NCI-H748 (cell line): ENCODE measurements at regions not wholly inside any gene's neighbourhood (a gene's known extent, or its start where the extent isn't known, plus 50 kb on each side); places are given as distances from the start of the nearest gene placed in this dataset.
A peak's percentile ranks its signal among the peaks of the same experiment; 100 is the strongest.
"Not testable (repeated sequence)": the region's sequence is repeated elsewhere in the genome, so short reads cannot be mapped to it uniquely, and the experiment has no call there.

Experiments
- DNase-seq: peaks from one replicate; lab custom pipeline; 2025; ENCODE audit not compliant: unreplicated experiment; lab: John Stamatoyannopoulos, UW

GRCh38 chr10:57362811-57363210 lies 904.9 kb downstream of the IPMK start:
- DNase-seq, result peak; percentile 83

- DNase-seq, result no peak
These were observed 914.2 kb downstream of the IPMK start for GRCh38 chr10:57353403-57354003.

GRCh38 chr10:57351076-57351475 lies 916.6 kb downstream of the IPMK start:
- DNase-seq, result no peak

- DNase-seq, result no peak
These were observed 926.4 kb downstream of the IPMK start for GRCh38 chr10:57341294-57341693.

- DNase-seq, result peak; percentile 45
These were observed 928.7 kb downstream of the IPMK start for GRCh38 chr10:57338823-57339558.

DNA sequence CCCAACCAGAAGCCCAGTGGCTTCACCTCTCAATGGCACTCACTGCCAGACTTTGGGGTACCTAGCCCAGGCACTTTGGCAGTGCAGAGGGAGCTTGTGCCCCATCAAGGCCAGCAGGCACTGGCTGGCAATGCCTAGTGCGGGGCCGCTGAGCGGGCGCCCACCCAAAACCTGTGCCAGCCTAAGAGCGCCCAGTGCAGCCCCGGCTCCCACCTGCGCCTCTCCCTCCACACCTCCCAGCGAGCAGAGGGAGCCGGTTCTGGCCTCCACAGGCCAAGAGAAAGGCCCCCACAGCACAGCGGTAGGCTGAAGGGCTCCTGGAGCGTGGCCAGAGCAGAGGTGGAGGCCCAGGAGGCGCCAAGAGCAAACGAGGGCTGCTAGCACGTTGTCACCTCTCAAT lies 930.8 kb downstream of the IPMK start:
- no peak for DNase-seq

GRCh38 chr10:57336341-57336740 lies 931.4 kb downstream of the IPMK start:
- no peak for DNase-seq

GRCh38 chr10:57334523-57334922 lies 933.2 kb downstream of the IPMK start:
- no peak for DNase-seq

- DNase-seq, result no peak
These were observed 933.8 kb downstream of the IPMK start for GRCh38 chr10:57333880-57334279.

DNA sequence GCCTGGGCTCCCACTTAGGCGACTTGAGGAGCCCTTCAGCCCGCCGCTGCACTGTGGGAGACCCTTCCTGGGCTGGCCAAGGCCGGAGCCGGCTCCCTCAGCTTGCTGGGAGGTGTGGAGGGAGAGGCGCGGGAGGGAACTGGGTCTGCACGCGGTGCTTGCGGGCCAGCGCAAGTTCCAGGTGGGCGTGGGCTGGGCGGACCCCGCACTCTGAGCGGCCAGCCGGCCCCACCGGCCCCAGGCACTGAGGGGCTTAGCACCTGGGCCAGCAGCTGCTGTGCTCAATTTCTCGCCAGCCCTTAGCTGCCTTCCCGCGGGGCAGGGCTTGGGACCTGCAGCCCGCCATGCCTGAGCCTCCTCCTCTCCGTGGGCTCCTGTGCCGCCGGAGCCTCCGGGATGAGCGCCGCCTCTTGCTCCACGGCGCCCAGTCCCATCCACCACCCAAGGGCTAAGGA lies 946.3 kb downstream of the IPMK start:
- not testable (repeated sequence) for DNase-seq

- no peak for DNase-seq
These were observed 947.3 kb downstream of the IPMK start for GRCh38 chr10:57320416-57320815.

DNA sequence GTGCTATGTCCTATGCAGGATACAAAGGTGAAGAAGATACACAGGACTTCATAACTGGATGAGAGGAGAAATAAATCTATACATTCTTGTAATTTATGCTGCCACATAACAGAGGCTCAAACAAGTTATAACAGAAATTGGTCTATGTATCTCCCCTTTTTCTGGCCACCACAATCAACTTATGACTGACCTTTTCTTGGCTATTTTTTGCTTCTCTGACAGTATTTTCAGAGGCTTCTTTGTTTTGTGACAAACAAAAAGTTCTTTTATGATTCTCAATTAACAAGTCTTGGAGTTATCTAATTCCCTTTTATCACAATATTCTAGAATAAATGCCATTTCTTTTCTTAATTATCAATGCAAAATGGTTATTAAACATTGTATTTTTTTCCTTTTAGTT lies 953.0 kb upstream of the ZWINT start:
- no peak for DNase-seq

DNA sequence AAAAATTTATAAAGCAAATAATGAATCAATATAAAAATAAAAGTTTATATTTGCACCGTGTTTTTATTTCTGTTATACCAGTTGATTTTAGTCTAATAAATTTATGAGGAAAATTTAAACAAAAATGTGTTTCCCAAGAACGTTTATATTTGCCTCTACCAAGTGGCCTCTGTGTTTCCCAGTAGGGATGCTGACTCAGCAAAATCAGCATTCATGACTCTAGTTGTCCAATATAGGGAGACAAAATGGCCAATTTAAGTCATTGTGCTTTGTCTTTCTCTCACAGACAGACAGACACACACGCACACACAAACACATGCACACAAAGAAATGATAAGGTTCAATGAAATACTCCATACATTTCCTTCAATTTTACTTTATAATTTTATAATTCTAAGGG lies 942.5 kb upstream of the ZWINT start:
- DNase-seq, result peak; percentile 0

- DNase-seq, result no peak
These were observed 939.7 kb upstream of the ZWINT start for GRCh38 chr10:57300718-57301117.

DNA sequence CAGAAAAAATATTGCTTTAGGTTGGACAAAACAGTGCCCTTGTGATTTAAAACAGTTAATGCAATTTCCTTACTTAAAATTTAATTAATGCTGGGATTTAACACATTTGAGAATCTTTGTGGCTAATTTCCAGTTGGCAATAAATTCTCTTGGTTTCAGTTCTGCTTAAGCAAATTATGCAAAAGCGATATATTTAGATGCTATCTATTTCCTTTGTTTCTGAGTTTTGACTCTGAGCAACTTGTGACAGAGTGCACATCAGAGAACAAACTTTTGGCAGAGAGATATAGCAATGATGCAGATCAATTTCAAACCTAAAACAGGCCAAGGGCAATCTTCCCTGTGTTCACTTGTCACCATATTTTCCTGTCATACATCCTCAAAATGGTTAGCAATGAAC lies 933.6 kb upstream of the ZWINT start:
- no peak for DNase-seq

DNA sequence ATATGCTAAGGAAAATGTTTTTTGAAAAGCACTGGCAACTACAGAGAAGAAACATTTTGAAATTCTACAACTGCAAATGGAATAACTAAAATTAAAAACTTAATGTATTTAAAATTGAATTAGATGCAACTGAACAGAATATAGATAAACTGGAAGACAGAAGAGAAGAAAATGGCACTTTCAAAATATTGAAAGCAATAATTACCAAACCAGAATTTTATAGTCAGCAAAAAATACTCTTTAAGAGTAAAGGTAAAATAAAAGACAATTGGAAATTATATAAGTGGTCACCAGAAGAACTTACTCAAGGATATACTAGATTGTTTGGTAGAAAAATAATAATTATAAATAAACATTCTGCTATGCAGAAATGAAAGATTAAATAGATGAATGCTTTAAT lies 927.7 kb upstream of the ZWINT start:
- no peak for DNase-seq

DNA sequence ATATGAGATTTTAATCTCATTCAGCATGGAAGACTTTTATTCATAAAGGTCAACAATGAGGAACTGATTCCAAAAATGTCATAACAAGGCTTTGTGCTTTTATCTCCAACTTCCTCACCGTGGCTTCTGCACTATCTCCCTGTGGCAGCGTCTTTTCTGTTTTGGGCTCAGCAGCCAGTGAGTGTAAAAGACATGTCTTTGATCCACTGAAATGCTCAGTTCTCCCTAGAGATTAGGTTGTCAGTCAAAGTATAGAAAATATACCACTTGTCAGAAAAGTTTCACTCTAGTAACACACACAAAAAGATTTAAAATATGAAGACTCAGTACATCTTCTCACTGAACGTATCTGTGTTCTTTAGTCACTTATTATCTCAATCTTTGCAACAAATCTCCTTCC lies 901.8 kb upstream of the ZWINT start:
- DNase-seq, result no peak

GRCh38 chr10:57260175-57260574 lies 899.1 kb upstream of the ZWINT start:
- DNase-seq, result no peak

DNA sequence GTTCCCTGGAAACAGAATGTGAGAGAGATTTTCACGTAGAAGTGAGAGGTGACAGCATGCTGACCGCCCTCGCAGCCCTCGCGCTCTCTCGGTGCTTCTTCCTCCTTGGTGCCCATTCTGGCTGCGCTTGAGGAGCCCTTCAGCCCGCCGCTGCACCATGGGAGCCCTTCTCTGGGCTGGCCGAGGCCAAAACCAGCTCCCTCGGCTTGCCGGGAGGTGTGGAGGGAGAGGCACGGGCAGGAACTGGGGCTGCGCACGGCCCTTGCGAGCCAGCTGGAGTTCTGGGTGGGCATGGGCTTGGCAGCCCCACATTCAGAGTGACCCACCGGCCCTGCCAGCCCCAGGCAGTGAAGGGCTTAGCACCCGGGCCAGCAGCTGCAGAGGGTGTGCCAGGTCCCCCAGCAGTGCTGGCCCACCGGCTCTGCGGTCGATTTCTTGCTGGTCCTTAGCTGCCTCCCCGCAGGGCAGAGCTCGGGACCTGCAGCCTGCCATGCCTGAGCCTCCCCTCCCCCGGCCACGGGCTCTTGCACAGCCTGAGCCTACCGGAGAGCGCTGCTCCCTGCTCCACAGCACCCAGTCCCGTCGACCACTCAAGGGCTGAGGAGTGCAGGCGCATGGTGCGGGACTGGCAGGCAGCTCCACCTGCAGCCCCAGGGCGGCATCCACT lies 888.7 kb upstream of the ZWINT start:
- no peak for DNase-seq

DNA sequence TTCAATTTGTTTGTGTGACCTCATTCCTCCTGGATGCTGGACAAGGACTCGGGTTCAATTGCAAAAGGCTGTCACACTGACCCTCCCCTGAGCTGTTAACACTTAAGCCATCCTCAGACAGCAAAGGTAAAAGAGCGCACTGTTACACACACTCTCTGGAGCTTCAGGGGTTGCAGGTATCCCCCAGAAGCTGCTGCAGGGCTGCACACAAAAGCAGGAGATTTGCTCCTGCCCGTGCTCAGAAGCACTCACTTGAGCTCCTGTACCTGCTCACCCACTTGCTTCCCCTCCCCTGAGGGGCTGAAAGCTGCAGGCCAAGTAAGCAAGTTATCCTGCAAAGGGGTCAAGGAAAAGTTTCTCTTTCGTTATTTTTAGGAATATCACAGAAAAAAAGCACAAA lies 886.2 kb upstream of the ZWINT start:
- no peak for DNase-seq

DNA sequence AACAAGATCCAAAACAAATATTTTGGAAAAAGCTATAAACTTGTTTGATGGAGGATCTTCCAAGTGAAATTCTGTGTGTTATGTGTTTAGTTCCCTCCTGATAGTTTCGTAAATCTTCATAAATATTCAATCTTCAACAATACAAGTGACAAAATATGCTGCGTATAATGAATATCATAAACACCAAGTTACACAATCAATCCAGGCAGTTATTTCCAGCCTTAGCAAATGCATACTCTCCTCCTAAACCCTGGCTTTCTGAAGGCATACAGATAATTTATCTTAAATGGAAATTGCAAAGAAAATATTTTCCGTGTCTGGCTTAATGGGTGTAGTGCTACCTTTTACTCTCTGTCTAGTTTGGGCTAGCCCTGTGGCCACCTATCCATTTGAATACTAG lies 864.9 kb upstream of the ZWINT start:
- DNase-seq, result no peak

DNA sequence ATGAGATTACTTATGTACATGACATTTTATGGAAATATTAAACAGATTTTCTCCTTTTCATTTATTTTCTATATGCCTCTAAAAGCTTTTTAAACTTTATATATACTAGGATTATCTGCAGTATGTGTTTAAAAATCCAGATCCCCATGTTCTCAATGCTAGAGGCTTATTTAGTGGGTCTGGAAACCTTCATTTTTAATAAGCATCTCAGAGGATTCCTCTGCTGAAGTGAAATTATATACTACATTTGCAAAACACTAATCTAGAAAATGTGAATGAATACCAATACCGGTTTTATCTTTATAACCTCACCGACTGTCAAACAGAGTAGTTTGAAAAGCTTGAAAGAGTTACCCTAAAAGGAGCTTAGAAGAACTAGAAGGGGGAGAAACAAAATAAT lies 863.8 kb upstream of the ZWINT start:
- DNase-seq, result no peak
